ENCODE measurements at regions not wholly inside any gene's neighbourhood (a gene's known extent, or its start where the extent isn't known, plus 50 kb on each side); places are given as distances from the start of the nearest gene placed in this dataset.
A peak's percentile ranks its signal among the peaks of the same experiment; 100 is the strongest.

GRCh38 chr3:87175732-87176131 lies 51.4 kb upstream of the CHMP2B start:
- Histone ChIP-seq H3K27me3 (ENCODE audit: low read depth) (no peaks in the 10 kb centered on the region), H3K9me3 (replicated peaks) (no peaks in the 10 kb centered on the region), H3K4me3 (no peak overlapping the region), H3K27ac (replicated peaks) (no peak overlapping the region), H3K4me1 (no peaks in the 10 kb centered on the region), H3K36me3 (no peaks in the 10 kb centered on the region)
- intact Hi-C loops (cut with micrococcal nuclease), result no loop called here
- TF ChIP-seq, protein P1, sequence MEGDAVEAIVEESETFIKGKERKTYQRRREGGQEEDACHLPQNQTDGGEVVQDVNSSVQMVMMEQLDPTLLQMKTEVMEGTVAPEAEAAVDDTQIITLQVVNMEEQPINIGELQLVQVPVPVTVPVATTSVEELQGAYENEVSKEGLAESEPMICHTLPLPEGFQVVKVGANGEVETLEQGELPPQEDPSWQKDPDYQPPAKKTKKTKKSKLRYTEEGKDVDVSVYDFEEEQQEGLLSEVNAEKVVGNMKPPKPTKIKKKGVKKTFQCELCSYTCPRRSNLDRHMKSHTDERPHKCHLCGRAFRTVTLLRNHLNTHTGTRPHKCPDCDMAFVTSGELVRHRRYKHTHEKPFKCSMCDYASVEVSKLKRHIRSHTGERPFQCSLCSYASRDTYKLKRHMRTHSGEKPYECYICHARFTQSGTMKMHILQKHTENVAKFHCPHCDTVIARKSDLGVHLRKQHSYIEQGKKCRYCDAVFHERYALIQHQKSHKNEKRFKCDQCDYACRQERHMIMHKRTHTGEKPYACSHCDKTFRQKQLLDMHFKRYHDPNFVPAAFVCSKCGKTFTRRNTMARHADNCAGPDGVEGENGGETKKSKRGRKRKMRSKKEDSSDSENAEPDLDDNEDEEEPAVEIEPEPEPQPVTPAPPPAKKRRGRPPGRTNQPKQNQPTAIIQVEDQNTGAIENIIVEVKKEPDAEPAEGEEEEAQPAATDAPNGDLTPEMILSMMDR (IDR thresholded peaks at IDR 0.05; ENCODE audit: borderline replicate concordance), result no peak
- no peak for DNase-seq

GRCh38 chr3:87173776-87174175 lies 53.3 kb upstream of the CHMP2B start:
- H3K4me3 ChIP-seq, result no peak overlapping the region
- no peaks in the 10 kb centered on the region for H3K36me3 ChIP-seq
- TF ChIP-seq, protein P1 (IDR thresholded peaks at IDR 0.05; ENCODE audit: borderline replicate concordance), result no peak
- no peak overlapping the region for H3K27ac ChIP-seq (replicated peaks)
- H3K9me3 ChIP-seq (replicated peaks), result no peaks in the 10 kb centered on the region
- H3K27me3 ChIP-seq (ENCODE audit: low read depth), result no peaks in the 10 kb centered on the region
- intact Hi-C loops (cut with micrococcal nuclease), result no loop called here
- DNase-seq, result no peak
- H3K4me1 ChIP-seq, result no peaks in the 10 kb centered on the region

GRCh38 chr3:87173071-87173470 lies 54.0 kb upstream of the CHMP2B start:
- intact Hi-C loops (cut with micrococcal nuclease), result no loop called here

DNA sequence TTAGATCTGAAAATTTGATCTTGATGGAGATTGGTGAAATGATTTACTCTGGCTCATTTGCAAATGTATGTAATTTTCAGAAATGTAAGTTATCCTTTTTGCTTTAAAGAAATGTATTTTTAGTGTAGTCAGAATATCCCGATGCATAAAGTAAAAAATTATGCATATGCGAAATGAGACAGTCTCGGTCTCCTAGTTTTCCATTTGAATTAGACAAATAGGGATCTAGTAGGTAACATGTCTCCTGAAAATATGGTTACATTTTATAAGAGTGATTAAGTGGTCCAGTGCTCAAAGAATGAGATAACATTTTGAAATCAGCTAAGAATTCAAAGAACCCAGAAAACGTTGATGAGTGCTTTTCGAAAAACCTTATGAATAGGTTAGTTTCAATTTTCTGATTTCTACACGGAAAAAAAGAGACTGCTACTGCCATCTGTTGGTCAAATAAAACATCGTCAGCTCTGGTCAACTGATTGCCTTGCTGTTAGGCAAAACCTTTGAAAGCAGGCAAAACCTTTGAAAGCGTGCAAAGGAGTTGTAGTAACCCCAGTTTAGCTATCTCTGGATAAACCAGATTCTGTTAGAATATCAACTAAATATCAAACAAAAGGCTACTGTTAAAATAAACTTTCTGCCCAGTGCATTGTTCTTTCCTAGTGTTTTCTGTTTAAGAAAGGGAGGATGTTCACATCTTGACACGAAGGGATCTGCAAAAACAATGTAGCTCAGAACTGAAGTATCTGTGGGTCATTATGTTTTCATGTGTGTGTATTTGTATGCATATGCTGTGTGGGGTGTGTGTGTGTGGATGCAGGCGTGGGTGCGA lies 59.3 kb upstream of the CHMP2B start:
- Histone ChIP-seq H3K4me1 (no peaks in the 10 kb centered on the region), H3K36me3 (no peaks in the 10 kb centered on the region), H3K4me3 (peak overlapping the region; percentile 55), H3K27me3 (ENCODE audit: low read depth) (peaks cover 5% of the 10 kb centered on the region), H3K9me3 (replicated peaks) (no peaks in the 10 kb centered on the region), H3K27ac (replicated peaks) (no peak overlapping the region)
- intact Hi-C loops (cut with micrococcal nuclease), result no loop called here
- TF ChIP-seq, protein P1 (IDR thresholded peaks at IDR 0.05; ENCODE audit: borderline replicate concordance), result peak; percentile 75
- no peak for DNase-seq

More at GRCh38 chr3:87173071-87173470, 54.0 kb upstream of the CHMP2B start:
- no peak for DNase-seq
- TF ChIP-seq, protein P1 (IDR thresholded peaks at IDR 0.05; ENCODE audit: borderline replicate concordance), result no peak
- Histone ChIP-seq H3K27ac (replicated peaks) (no peak overlapping the region), H3K36me3 (no peaks in the 10 kb centered on the region), H3K27me3 (ENCODE audit: low read depth) (peaks cover 5% of the 10 kb centered on the region), H3K9me3 (replicated peaks) (no peaks in the 10 kb centered on the region), H3K4me1 (no peaks in the 10 kb centered on the region), H3K4me3 (no peak overlapping the region)

GRCh38 chr3:87164245-87164644 lies 62.9 kb upstream of the CHMP2B start:
- TF ChIP-seq, protein P1 (IDR thresholded peaks at IDR 0.05; ENCODE audit: borderline replicate concordance), result no peak
- intact Hi-C loops (cut with micrococcal nuclease), result no loop called here
- no peaks in the 10 kb centered on the region for H3K9me3 ChIP-seq (replicated peaks)
- no peaks in the 10 kb centered on the region for H3K36me3 ChIP-seq
- peaks cover 5% of the 10 kb centered on the region for H3K27me3 ChIP-seq (ENCODE audit: low read depth)
- no peak overlapping the region for H3K27ac ChIP-seq (replicated peaks)
- no peaks in the 10 kb centered on the region for H3K4me1 ChIP-seq
- H3K4me3 ChIP-seq, result no peak overlapping the region
- no peak for DNase-seq

All from left ventricle myocardium inferior (tissue), 1 donor.